Keratinocyte (primary cell): ENCODE measurements at regions not wholly inside any gene's neighbourhood (a gene's known extent, or its start where the extent isn't known, plus 50 kb on each side); places are given as distances from the start of the nearest gene placed in this dataset.
"Not testable (repeated sequence)": the region's sequence is repeated elsewhere in the genome, so short reads cannot be mapped to it uniquely, and the experiment has no call there.

ENCODE experiments used
- CTCF ChIP-seq, 3 experiments: IDR thresholded peaks in 1 of 3; conservative IDR thresholded peaks in 1 of 3; optimal IDR thresholded peaks in 1 of 3; 2 replicates in 2 of 3; 3 replicates in 1 of 3; pipeline versions ENCODE3 to v1.5.1; 2011; ENCODE audit warnings: low read length in 3 of 3, mild to moderate bottlenecking in 3 of 3, moderate library complexity in 2 of 3, control low read depth in 1 of 3, inconsistent platforms in 1 of 3; ENCODE audit not compliant: insufficient read depth in 2 of 3; ENCODE audit errors: extremely low read depth in 1 of 3
- EZH2 ChIP-seq: IDR thresholded peaks from one replicate; pipeline ENCODE4 v1.6.1; 2012; ENCODE audit warnings: inconsistent platforms, mild to moderate bottlenecking, low read length, moderate library complexity

- TF ChIP-seq CTCF (optimal IDR thresholded peaks at IDR 0.05 in 1 of 3, IDR thresholded peaks at IDR 0.05 in 1 of 3, conservative IDR thresholded peaks at IDR 0.05 in 1 of 3; ENCODE audit: extremely low read depth in 1 of 3, insufficient read depth in 2 of 3, low read length in 3 of 3); EZH2: not testable (repeated sequence)
These were observed 2408.6 kb downstream of the ARAP2 start for GRCh38 chr4:33835764-33836163.
